GM18861 (cell line): ENCODE measurements at regions not wholly inside any gene's neighbourhood (a gene's known extent, or its start where the extent isn't known, plus 50 kb on each side); places are given as distances from the start of the nearest gene placed in this dataset.
A peak's percentile ranks its signal among the peaks of the same experiment; 100 is the strongest.

Experiments
- ATAC-seq: cut with Tn5 transposase; IDR thresholded peaks from one replicate; pipeline ENCODE4 v1.9.1; 2021; ENCODE audit not compliant: unreplicated experiment

GRCh38 chr12:93100610-93101009 is 171.5 kb upstream of the EEA1 start:
- ATAC-seq: no peak

DNA sequence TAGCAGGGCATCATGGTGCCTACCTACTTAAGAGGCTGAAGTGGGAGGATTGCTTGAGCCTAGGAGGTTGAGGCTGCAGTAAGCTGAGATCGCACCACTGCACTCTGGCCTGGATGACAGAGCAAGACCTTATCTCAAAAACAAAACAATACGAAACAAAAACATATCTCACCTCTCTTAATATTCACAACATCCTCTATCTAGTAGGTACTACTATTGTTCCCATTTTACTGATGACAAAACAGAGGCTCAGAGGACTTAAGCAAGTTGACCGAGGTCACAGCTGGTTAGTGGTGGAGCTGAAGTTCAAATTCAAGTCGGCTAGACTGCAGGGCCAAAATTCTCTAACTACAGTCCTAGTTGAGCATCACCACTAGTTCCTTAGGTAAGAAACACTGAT is 172.3 kb upstream of the EEA1 start:
- ATAC-seq: no peak

GRCh38 chr12:93102312-93102711 is 173.2 kb upstream of the EEA1 start:
- ATAC-seq: no peak

DNA sequence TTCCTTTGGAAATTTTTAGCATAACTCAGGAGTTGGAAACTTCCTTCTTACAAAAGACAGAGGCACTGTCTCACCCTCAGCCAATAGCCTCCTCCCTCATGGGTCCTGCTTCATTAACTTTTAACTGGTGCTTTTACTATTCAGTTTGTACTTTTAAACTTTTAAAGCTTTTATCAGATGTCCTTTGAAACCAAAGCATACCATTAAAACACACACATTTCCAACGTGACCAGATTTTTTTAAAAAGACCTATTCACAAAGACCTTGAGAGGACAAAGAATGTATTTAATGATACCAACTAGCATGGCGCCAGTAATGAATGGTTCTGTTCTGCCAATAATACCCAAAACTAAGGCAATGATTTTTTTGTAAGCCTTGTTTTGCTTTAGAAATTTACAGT is 173.6 kb upstream of the EEA1 start:
- ATAC-seq: no peak

- ATAC-seq: no peak
Observed at GRCh38 chr12:93103154-93103553, 174.1 kb upstream of the EEA1 start.

- ATAC-seq: no peak
Observed at GRCh38 chr12:93104535-93104934, 175.4 kb upstream of the EEA1 start.

- ATAC-seq: no peak
Observed at GRCh38 chr12:93106910-93107309, 177.8 kb upstream of the EEA1 start.

DNA sequence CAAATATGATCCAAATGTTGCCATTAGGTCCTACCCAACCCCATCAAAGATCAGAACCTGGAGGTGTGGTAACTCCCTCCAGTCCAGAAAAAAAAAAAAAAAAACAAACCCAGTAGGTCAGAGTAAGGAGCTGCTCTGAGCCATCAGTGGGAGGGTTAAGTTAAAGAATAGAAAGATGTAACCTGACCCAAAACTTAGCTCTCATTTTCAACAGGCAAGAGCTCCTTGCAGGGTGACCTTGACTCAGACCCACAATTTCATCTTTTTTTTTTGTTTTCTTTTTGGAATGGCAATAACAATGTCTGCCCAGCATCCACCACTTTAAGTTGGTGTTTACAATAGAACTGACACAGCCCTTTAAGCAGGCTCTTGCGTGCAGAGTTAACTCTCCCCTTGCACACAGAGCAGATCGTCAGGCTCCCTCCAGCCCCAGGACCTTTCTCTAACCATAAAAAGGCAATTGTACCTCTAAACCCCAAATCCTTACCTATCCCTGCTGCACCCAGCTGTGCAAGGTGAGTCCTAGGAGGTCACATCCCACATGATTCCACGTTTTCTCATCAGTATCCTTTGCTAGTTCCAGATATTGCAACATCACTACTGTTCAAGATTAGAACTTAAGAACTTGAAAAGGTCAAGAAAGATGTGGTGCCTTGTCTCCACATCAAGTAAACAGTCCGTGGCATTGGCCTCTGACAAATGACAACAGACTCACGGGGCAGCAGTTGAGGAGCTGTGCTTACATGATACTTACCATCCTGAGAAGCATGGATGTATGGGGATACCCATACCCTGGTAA is 178.6 kb upstream of the EEA1 start:
- no peak for ATAC-seq

GRCh38 chr12:93108985-93109384 is 179.9 kb upstream of the EEA1 start:
- no peak for ATAC-seq

DNA sequence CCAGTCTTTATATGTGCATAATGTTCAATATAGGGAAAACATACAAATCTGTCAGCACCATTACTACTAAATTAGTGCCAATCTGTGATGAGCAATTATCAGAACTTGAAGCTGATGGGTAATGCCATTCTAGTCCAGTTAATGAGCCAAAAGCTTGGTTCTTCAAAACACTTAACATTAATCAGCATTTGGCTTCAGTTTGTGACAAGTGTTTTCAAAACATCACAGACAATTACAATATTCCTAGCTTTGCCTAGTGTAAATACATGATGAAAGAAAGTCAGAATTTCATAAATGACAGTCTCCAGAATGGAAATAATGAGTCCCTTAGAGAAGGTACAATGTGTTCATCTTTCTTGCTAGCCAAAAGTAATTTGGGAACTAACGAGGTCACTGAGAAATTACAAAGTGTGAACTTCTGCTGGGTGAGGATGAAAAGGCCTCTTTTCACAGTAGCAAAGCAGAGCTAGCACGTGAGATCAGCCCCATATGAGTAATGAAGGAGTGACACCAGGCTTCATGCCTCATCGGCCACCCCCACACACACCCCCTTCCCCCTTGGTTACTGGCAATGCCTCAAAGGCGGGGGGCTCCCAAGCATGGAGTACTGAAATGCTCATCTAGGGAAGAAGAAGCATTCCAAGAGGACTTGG is 180.6 kb upstream of the EEA1 start:
- no peak for ATAC-seq

GRCh38 chr12:93111773-93112172 is 182.7 kb upstream of the EEA1 start:
- no peak for ATAC-seq

- no peak for ATAC-seq
Observed at GRCh38 chr12:93113317-93114006, 184.4 kb upstream of the EEA1 start.

- ATAC-seq: no peak
Observed at GRCh38 chr12:93115198-93115601, 186.1 kb upstream of the EEA1 start.

GRCh38 chr12:93115646-93116045 is 186.6 kb upstream of the EEA1 start:
- no peak for ATAC-seq

DNA sequence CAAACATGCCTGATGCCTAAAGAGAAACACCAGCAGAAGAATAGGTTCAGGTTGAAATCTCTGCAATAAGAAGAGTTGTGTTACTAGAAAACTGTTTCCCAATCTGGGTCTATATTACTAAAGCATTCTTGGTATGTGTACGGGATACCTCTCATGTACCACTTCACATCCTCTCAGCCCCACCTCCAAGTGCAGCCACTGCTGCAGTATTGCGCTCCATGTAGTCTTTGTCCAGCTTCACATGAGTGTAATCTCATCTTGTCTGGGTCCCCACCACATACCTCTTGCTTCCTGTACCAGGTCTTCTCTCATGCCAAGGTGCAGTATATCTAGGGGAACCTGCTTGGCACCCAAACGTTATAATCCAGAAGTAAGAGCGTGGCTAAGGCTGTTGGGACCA is 187.5 kb upstream of the EEA1 start:
- ATAC-seq: no peak

- ATAC-seq: no peak
Observed at GRCh38 chr12:93121729-93122488, 192.8 kb upstream of the EEA1 start.

DNA sequence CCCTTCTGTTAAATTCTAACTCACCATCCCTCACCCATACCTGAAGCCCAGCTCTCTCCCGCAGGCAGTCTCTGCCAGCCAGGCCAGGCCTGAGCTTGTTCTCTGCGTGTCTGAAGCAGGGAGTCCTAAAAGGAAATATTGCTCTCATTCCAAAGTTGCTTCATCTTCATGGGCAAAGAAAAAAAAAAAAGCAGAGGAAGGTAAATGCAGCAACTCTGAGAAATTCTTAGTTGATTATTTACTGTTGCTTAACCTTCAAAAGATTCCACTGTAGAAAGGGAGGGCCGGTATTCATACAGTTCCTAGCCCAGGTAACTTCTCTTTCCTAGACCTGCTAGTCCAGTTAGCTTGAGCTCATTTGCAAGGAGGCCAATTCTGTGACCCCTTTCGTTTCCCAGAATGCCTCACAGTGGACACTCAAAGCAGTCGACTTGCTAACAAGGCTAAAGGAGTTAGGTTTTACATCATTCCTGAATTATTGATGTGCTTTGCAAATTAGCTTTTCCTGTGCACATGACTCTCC is 193.5 kb upstream of the EEA1 start:
- ATAC-seq: no peak

DNA sequence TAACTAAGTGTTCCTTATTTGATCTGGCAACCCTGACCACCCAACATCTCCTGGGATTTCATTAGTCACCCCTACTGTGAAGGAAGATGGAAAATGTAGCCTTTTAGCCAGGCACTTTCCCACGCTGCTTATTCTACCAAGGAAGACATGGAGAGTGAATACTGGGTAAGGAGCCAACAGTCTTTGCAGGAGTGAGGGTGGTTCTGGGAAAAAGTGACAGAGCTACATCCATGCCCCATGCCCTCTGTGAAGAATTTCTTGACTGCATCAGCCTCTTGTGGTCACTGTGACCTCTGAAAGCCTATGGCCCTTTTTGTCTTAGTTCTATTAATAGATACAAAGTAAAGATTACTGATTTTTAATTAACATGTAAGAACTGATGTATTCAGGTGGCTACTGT is 196.0 kb upstream of the EEA1 start:
- ATAC-seq: no peak

GRCh38 chr12:93126069-93126474 is 197.0 kb upstream of the EEA1 start:
- peak; percentile 45 for ATAC-seq

- no peak for ATAC-seq
Observed at GRCh38 chr12:93127107-93127560, 198.0 kb upstream of the EEA1 start.
